H9 (cell line): ENCODE measurements at regions not wholly inside any gene's neighbourhood (a gene's known extent, or its start where the extent isn't known, plus 50 kb on each side); places are given as distances from the start of the nearest gene placed in this dataset.

Experiments used
- DNase-seq: peaks from one replicate; pipeline ENCODE4 v3.0.0-alpha.2; 2017
- H2AFZ ChIP-seq: one replicate; pipeline ENCODE4 v1.6.1; 2013; ENCODE audit warnings: mild to moderate bottlenecking, low read length, control low read depth, moderate library complexity
- H2AK5ac ChIP-seq: 2 replicates; pipeline ENCODE4 v1.6.1; 2013; ENCODE audit warnings: low read length, control low read depth, mixed read lengths; ENCODE audit not compliant: insufficient read length
- H2BK120ac ChIP-seq: one replicate; pipeline ENCODE4 v1.6.1; 2013; ENCODE audit warnings: low read depth, mild to moderate bottlenecking, low read length, control low read depth, inconsistent platforms; ENCODE audit not compliant: poor library complexity, severe bottlenecking
- H2BK12ac ChIP-seq: 2 replicates; pipeline ENCODE4 v1.6.1; 2013; ENCODE audit warnings: low read length, control low read depth, mixed read lengths, low read depth; ENCODE audit not compliant: insufficient read length
- H2BK15ac ChIP-seq: 2 replicates; pipeline ENCODE4 v1.6.1; 2013; ENCODE audit warnings: low read depth, low read length, control low read depth
- H2BK20ac ChIP-seq: one replicate; pipeline ENCODE4 v1.6.1; 2013; ENCODE audit warnings: low read depth, mild to moderate bottlenecking, low read length, control low read depth, inconsistent platforms; ENCODE audit not compliant: poor library complexity, severe bottlenecking
- H2BK5ac ChIP-seq: 2 replicates; pipeline ENCODE4 v1.6.1; 2013; ENCODE audit warnings: low read length, control low read depth, mixed read lengths; ENCODE audit not compliant: insufficient read length
- H3K14ac ChIP-seq: 2 replicates; pipeline ENCODE4 v1.6.1; 2013; ENCODE audit warnings: low read length, control low read depth; ENCODE audit not compliant: insufficient read depth
- H3K18ac ChIP-seq: 2 replicates; pipeline ENCODE4 v1.6.1; 2013; ENCODE audit warnings: low read depth, mild to moderate bottlenecking, mixed read lengths, low read length, control low read depth; ENCODE audit not compliant: insufficient read length
- H3K23ac ChIP-seq: 2 replicates; pipeline ENCODE4 v1.6.1; 2013; ENCODE audit warnings: low read length, control low read depth, mixed read lengths, low read depth; ENCODE audit not compliant: insufficient read length
- H3K23me2 ChIP-seq: 2 replicates; pipeline ENCODE4 v1.6.1; 2013; ENCODE audit warnings: low read depth, mild to moderate bottlenecking, mixed read lengths, low read length, control low read depth; ENCODE audit not compliant: insufficient read length, poor library complexity, severe bottlenecking
- H3K27ac ChIP-seq: 2 replicates; pipeline ENCODE4 v1.5.1; 2013; ENCODE audit warnings: low read length, control low read depth, mixed read lengths, low read depth; ENCODE audit not compliant: insufficient read length
- H3K27me3 ChIP-seq: 2 replicates; pipeline ENCODE4 v1.6.1; 2013; ENCODE audit warnings: low read length, control low read depth, inconsistent platforms; ENCODE audit not compliant: insufficient read depth
- H3K4ac ChIP-seq: 2 replicates; pipeline ENCODE4 v1.6.1; 2013; ENCODE audit warnings: low read depth, mild to moderate bottlenecking, control low read depth, inconsistent platforms, low read length, moderate library complexity
- H3K4me1 ChIP-seq: 2 replicates; pipeline ENCODE4 v1.6.1; 2013; ENCODE audit warnings: low read length, control low read depth, inconsistent platforms; ENCODE audit not compliant: insufficient read depth
- H3K4me2 ChIP-seq: 2 replicates; pipeline ENCODE4 v1.6.1; 2013; ENCODE audit warnings: low read length, control low read depth, mixed read lengths; ENCODE audit not compliant: insufficient read length, insufficient read depth
- H3K56ac ChIP-seq: 2 replicates; pipeline ENCODE4 v1.6.1; 2013; ENCODE audit warnings: low read depth, mild to moderate bottlenecking, mixed read lengths, low read length, control low read depth; ENCODE audit not compliant: insufficient read length
- H3K79me1 ChIP-seq: 2 replicates; pipeline ENCODE4 v1.6.1; 2013; ENCODE audit warnings: low read depth, mild to moderate bottlenecking, moderate library complexity, low read length, control low read depth, inconsistent platforms; ENCODE audit not compliant: insufficient read depth, poor library complexity, severe bottlenecking
- H3K79me2 ChIP-seq: 2 replicates; pipeline ENCODE4 v1.6.1; 2013; ENCODE audit warnings: low read length, control low read depth, inconsistent platforms; ENCODE audit not compliant: insufficient read depth
- H3K9ac ChIP-seq: 2 replicates; pipeline ENCODE4 v1.6.1; 2013; ENCODE audit warnings: low read length, control low read depth, mixed read lengths; ENCODE audit not compliant: insufficient read length; ENCODE audit errors: extremely low read depth
- H3K9me3 ChIP-seq: one replicate; pipeline ENCODE4 v1.6.1; 2013; ENCODE audit warnings: low read depth, low read length, inconsistent platforms; ENCODE audit not compliant: control insufficient read depth
- H3T11ph ChIP-seq: one replicate; pipeline ENCODE4 v1.6.1; 2013; ENCODE audit warnings: mild to moderate bottlenecking, low read length, control low read depth, inconsistent platforms
- H4K20me1 ChIP-seq: one replicate; pipeline ENCODE4 v1.6.1; 2013; ENCODE audit not compliant: control insufficient read depth, insufficient read length, insufficient read depth
- H4K5ac ChIP-seq: 2 replicates; pipeline ENCODE4 v1.6.1; 2013; ENCODE audit warnings: low read depth, mild to moderate bottlenecking, mixed read lengths, low read length, control low read depth; ENCODE audit not compliant: insufficient read length
- H4K8ac ChIP-seq: replicated peaks from 2 replicates; pipeline ENCODE4 v1.6.1; 2013; ENCODE audit warnings: low read length, control low read depth, mixed read lengths, low read depth; ENCODE audit not compliant: insufficient read length
- H4K91ac ChIP-seq: 2 replicates; pipeline ENCODE4 v1.6.1; 2013; ENCODE audit warnings: low read depth, mild to moderate bottlenecking, moderate library complexity, mixed read lengths, low read length, control low read depth; ENCODE audit not compliant: insufficient read length
- H3K27ac Mint-ChIP-seq, 3 experiments: 2 replicates in 2 of 3; 3 replicates in 1 of 3; pipeline ENCODE4 v1.8.0; 2020 to 2021; ENCODE audit warnings: mixed read lengths in 3 of 3, mild to moderate bottlenecking in 1 of 3, moderate library complexity in 1 of 3
- H3K27me3 Mint-ChIP-seq: 2 replicates; pipeline ENCODE4 v1.8.0; 2021; ENCODE audit warnings: low read depth, mild to moderate bottlenecking, moderate library complexity, mixed read lengths
- H3K36me3 Mint-ChIP-seq, 3 experiments: 2 replicates in 2 of 3; 3 replicates in 1 of 3; pipeline ENCODE4 v1.8.0; 2020 to 2021; ENCODE audit warnings: low read depth in 3 of 3, mixed read lengths in 3 of 3; ENCODE audit not compliant: insufficient read depth in 1 of 3
- H3K4me1 Mint-ChIP-seq, 2 experiments: 2 replicates each; pipeline ENCODE4 v1.8.0; 2020; ENCODE audit warnings: mixed read lengths in 2 of 2
- H3K4me3 Mint-ChIP-seq, 2 experiments: 2 replicates in 1 of 2; 3 replicates in 1 of 2; pipeline ENCODE4 v1.8.0; 2020 to 2021; ENCODE audit warnings: mild to moderate bottlenecking in 2 of 2, mixed read lengths in 2 of 2, moderate library complexity in 1 of 2
- H3K9me3 Mint-ChIP-seq, 2 experiments: 2 replicates in 1 of 2; 3 replicates in 1 of 2; pipeline ENCODE4 v1.8.0; 2020; ENCODE audit warnings: mild to moderate bottlenecking in 2 of 2, mixed read lengths in 2 of 2, moderate library complexity in 1 of 2
- WGBS: extraction: QIAGEN DNeasy Blood & Tissue Kit; methylation state at CpG from one replicate; pipeline ENCODE4 v1.1.7; 2013; ENCODE audit warnings: missing lambda C conversion rate, low lambda C conversion rate, mixed read lengths; ENCODE audit not compliant: insufficient read length; ENCODE audit errors: extremely low coverage; 5-methylcytosine and 5-hydroxymethylcytosine counted together
- TF ChIP-seq, protein P1 (sequence below): fragments of 200-600 bp; sonication (generic); conservative IDR thresholded peaks from 3 replicates; pipeline ENCODE4 v1.8.0; 2021; ENCODE audit warnings: antibody characterized with exemption, mild to moderate bottlenecking

DNA sequence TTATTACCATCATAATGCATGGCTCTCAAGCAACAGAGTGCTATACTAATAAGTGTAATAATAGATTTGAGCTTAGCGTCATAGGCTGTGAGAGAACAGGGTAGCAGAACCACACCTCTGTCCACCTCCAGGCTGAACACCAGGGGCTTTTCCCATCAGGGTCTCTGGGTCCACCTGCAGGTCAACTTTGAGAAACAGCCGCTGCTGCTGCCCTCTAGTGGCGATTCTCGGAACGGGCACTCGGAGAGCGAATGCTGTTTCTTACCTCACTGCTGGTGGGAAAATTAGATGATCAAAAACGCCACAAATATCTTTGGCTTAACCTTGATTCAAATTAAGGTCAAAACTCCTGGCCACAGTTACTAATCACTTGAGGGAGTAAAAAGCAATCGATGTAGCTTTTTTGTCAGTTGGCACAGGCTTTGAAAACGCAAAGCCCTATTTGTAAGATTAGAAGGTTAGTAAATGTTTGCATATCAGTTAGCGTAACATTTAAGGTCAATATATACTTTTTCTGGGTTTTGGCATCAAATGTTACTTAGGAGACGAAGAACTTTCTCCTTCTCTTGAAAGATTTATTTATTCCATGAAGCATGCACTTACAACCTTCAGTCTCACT lies 127.9 kb upstream of the TMEM132D start:
- Histone ChIP-seq H4K91ac (no peak overlapping the region), H4K8ac (no peak overlapping the region), H3K27me3 (no peaks in the 10 kb centered on the region; the same call in 1 of the 2 replicates), H3K9ac (no peak overlapping the region), H2BK15ac (no peak overlapping the region), H2BK5ac (no peak overlapping the region), H3K56ac (no peak overlapping the region), H2AK5ac (no peak overlapping the region), H3K27ac (no peak overlapping the region), H3K14ac (no peak overlapping the region), H3K9me3 (no peaks in the 10 kb centered on the region), H3K23ac (no peak overlapping the region), H3K79me1 (no peaks in the 10 kb centered on the region), H3K4ac (no peak overlapping the region), H4K20me1 (no peaks in the 10 kb centered on the region), H2BK120ac (no peak overlapping the region), H4K5ac (no peak overlapping the region), H3T11ph (no peak overlapping the region), H3K23me2 (no peaks in the 10 kb centered on the region), H2BK12ac (no peak overlapping the region), H3K18ac (no peak overlapping the region), H2AFZ (no peak overlapping the region), H3K4me1 (no peaks in the 10 kb centered on the region), H3K79me2 (no peaks in the 10 kb centered on the region), H3K4me2 (no peak overlapping the region), H2BK20ac (no peak overlapping the region)
- Mint-ChIP-seq H3K4me3 (no peak overlapping the region), H3K27ac (no peak overlapping the region), H3K36me3 (no peaks in the 10 kb centered on the region), H3K4me1 (no peaks in the 10 kb centered on the region; a peak in 1 of 4 replicates), H3K27me3 (peaks cover 91% of the 10 kb centered on the region), H3K9me3 (no peaks in the 10 kb centered on the region)
- TF ChIP-seq, protein P1, sequence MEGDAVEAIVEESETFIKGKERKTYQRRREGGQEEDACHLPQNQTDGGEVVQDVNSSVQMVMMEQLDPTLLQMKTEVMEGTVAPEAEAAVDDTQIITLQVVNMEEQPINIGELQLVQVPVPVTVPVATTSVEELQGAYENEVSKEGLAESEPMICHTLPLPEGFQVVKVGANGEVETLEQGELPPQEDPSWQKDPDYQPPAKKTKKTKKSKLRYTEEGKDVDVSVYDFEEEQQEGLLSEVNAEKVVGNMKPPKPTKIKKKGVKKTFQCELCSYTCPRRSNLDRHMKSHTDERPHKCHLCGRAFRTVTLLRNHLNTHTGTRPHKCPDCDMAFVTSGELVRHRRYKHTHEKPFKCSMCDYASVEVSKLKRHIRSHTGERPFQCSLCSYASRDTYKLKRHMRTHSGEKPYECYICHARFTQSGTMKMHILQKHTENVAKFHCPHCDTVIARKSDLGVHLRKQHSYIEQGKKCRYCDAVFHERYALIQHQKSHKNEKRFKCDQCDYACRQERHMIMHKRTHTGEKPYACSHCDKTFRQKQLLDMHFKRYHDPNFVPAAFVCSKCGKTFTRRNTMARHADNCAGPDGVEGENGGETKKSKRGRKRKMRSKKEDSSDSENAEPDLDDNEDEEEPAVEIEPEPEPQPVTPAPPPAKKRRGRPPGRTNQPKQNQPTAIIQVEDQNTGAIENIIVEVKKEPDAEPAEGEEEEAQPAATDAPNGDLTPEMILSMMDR: peak; percentile 99
- WGBS: no CpG with 5 or more reads among the region's 12 CpGs
- DNase-seq: peak; percentile 91
